Gastroesophageal sphincter (tissue), 4 donors: ENCODE measurements at regions not wholly inside any gene's neighbourhood (a gene's known extent, or its start where the extent isn't known, plus 50 kb on each side); places are given as distances from the start of the nearest gene placed in this dataset.

ENCODE experiments used
- ATAC-seq: fragments of 150-250 bp; one replicate; pipeline ENCODE4 v1.9.1; 2016; ENCODE audit warnings: mild to moderate bottlenecking, moderate library complexity
- H3K27ac ChIP-seq, 4 donors: fragments of 200-600 bp; sonication (generic) in 3 of 4; 1 replicate in 3 of 4; 2 replicates in 1 of 4; pipeline ENCODE4 v1.5.1; 2016 to 2019
- H3K27me3 ChIP-seq: fragments of 200-600 bp; sonication (generic); one replicate; pipeline ENCODE4 v1.5.1; 2019
- H3K36me3 ChIP-seq, 2 donors: fragments of 200-600 bp; sonication (generic); one replicate each; pipeline ENCODE4 v1.5.1; 2019; ENCODE audit warnings: control low read depth in 1 of 2
- H3K4me1 ChIP-seq, 3 donors: fragments of 200-600 bp; sonication (generic); 1 replicate in 2 of 3; 2 replicates in 1 of 3; pipeline ENCODE4 v1.5.1; 2016 to 2019; ENCODE audit warnings: control low read depth in 2 of 3
- H3K4me3 ChIP-seq, 2 donors: fragments of 200-600 bp; sonication (generic); one replicate each; pipeline ENCODE4 v1.5.1; 2019; ENCODE audit warnings: mild to moderate bottlenecking in 1 of 2, moderate library complexity in 1 of 2
- H3K9me3 ChIP-seq, 3 donors: fragments of 200-600 bp; sonication (generic); one replicate each; pipeline ENCODE4 v1.5.1; 2017 to 2019; ENCODE audit warnings: control low read depth in 2 of 3
- EP300 ChIP-seq: sonication (generic); formaldehyde crosslinking; IDR thresholded peaks from one replicate; pipeline ENCODE4 v1.6.1; 2017; ENCODE audit warnings: antibody characterized with exemption, mild to moderate bottlenecking
- POLR2A ChIP-seq, 2 donors: fragments of 450-650 bp; IDR thresholded peaks; one replicate each; pipeline ENCODE4 v1.6.1; 2017; ENCODE audit warnings: antibody characterized with exemption in 2 of 2, mild to moderate bottlenecking in 2 of 2, moderate library complexity in 1 of 2
- POLR2AphosphoS5 ChIP-seq: sonication (generic); formaldehyde crosslinking; IDR thresholded peaks from one replicate; pipeline ENCODE4 v1.6.1; 2017; ENCODE audit warnings: antibody characterized with exemption
- WGBS, 2 donors: methylation state at CpG; one replicate each; pipeline ENCODE4 v1.1.5; 2018; ENCODE audit warnings: low coverage in 1 of 2; 5-methylcytosine and 5-hydroxymethylcytosine counted together
- TF ChIP-seq, protein P1 (sequence below), 4 experiments: fragments of 200-600 bp in 2 of 4; fragments of 450-650 bp in 2 of 4; sonication (generic) in 1 of 4; IDR thresholded peaks; one replicate each; pipeline ENCODE4 v1.5.1; 2017 to 2019; ENCODE audit warnings: antibody characterized with exemption in 4 of 4, mild to moderate bottlenecking in 2 of 4, moderate library complexity in 2 of 4

DNA sequence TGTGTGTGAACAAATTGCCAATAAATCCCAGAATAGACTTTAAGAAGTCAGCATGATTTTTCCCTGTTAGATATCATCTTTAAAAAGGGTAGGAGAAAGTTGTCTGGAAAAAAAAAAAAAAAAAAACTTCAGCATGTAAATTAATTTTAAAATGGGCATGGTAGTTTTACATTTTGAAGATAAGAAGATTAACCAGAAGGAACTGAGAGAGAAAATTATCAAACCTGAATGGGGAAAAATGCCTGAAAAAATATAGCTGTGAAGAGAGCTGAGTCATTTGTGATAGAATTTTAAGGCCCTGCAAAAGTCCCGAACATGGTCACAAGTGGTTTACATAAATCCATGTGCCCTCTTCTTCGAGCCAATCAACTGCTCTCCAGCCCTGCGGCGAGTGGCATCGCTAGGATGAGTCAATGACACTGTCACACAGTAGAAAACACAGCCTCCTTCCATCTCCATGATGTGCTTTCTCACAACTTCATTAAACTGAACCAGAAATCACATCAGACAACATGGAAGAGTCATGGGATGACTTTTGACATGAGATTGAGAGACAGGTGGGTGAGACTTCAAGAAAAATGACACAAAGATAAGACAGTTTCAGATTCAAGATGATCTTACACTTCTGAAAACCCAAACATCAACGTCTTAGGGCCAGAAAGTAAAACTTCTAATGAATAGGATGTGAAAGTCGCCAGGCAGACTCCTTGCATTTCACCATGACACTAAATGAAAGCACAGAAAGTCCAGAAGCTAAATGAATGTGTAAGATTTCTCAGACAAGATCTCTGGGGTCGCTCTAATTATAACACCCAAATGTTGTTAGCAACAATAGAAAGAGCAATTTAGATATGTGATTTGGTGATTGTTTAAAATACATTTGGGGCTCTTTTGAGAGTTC lies 273.0 kb upstream of the ID2 start:
- peaks cover 0 to 20% (median 7%) of the 10 kb centered on the region in 3 donors for H3K4me1 ChIP-seq
- peak overlapping the region in 1 of 4 donors; percentile 20 for H3K27ac ChIP-seq
- H3K9me3 ChIP-seq: no peaks in the 10 kb centered on the region
- TF ChIP-seq EP300 (no peak), POLR2AphosphoS5 (no peak), POLR2A (IDR thresholded peaks at IDR 0.05) (no peak)
- TF ChIP-seq, protein P1, sequence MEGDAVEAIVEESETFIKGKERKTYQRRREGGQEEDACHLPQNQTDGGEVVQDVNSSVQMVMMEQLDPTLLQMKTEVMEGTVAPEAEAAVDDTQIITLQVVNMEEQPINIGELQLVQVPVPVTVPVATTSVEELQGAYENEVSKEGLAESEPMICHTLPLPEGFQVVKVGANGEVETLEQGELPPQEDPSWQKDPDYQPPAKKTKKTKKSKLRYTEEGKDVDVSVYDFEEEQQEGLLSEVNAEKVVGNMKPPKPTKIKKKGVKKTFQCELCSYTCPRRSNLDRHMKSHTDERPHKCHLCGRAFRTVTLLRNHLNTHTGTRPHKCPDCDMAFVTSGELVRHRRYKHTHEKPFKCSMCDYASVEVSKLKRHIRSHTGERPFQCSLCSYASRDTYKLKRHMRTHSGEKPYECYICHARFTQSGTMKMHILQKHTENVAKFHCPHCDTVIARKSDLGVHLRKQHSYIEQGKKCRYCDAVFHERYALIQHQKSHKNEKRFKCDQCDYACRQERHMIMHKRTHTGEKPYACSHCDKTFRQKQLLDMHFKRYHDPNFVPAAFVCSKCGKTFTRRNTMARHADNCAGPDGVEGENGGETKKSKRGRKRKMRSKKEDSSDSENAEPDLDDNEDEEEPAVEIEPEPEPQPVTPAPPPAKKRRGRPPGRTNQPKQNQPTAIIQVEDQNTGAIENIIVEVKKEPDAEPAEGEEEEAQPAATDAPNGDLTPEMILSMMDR (IDR thresholded peaks at IDR 0.05): no peak
- no peaks in the 10 kb centered on the region for H3K36me3 ChIP-seq
- ATAC-seq: no peak
- 82 to 83% methylated on average over 8 of the region's 8 CpGs for WGBS, 2 donors
- no peaks in the 10 kb centered on the region for H3K27me3 ChIP-seq
- no peak overlapping the region for H3K4me3 ChIP-seq

- Histone ChIP-seq H3K36me3 (no peaks in the 10 kb centered on the region), H3K9me3 (no peaks in the 10 kb centered on the region), H3K27me3 (no peaks in the 10 kb centered on the region), H3K4me3 (no peak overlapping the region), H3K4me1 (peaks cover 0 to 20% (median 7%) of the 10 kb centered on the region in 3 donors), H3K27ac (peak overlapping the region in 1 of 4 donors; percentile 20)
- WGBS, 2 donors: 56 to 82% methylated on average over 4 to 5 of the region's 5 CpGs
- ATAC-seq: no peak
- TF ChIP-seq POLR2A (IDR thresholded peaks at IDR 0.05) (no peak), EP300 (no peak), POLR2AphosphoS5 (no peak)
- TF ChIP-seq, protein P1 (IDR thresholded peaks at IDR 0.05): no peak
Measured at GRCh38 chr2:8409461-8410260, 272.2 kb upstream of the ID2 start.

DNA sequence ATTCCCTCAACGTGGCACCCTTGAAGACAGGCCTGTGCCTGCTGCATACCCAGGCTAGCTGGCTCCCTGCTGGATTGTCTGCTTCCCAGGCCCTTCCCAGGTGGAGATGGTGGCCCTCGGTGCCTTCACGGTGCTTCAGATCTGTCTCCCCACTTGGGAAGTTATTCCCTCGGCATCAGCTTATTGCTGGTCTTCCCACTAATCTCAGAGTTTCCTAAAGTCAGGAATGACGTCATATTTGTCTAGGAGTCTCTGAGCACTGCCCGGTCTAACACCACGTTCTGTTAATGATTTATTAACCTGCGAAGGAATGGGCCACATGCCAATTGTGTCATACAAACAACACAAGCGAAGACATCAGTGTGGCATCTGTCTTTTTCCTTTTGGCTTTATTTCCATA lies 269.8 kb upstream of the ID2 start:
- Histone ChIP-seq H3K36me3 (no peaks in the 10 kb centered on the region), H3K27me3 (no peaks in the 10 kb centered on the region), H3K4me3 (no peak overlapping the region), H3K9me3 (no peaks in the 10 kb centered on the region), H3K4me1 (peaks cover 0 to 26% (median 7%) of the 10 kb centered on the region in 3 donors), H3K27ac (no peak overlapping the region)
- WGBS, 2 donors: 73 to 79% methylated on average over 5 to 9 of the region's 9 CpGs
- peak; percentile 6 for ATAC-seq
- TF ChIP-seq POLR2AphosphoS5 (no peak), EP300 (no peak), POLR2A (IDR thresholded peaks at IDR 0.05) (no peak)
- TF ChIP-seq, protein P1 (IDR thresholded peaks at IDR 0.05): no peak

GRCh38 chr2:8412586-8412985 lies 269.3 kb upstream of the ID2 start:
- Histone ChIP-seq H3K27me3 (no peaks in the 10 kb centered on the region), H3K4me3 (no peak overlapping the region), H3K9me3 (no peaks in the 10 kb centered on the region), H3K4me1 (peaks cover 0 to 31% (median 7%) of the 10 kb centered on the region in 3 donors), H3K36me3 (no peaks in the 10 kb centered on the region), H3K27ac (no peak overlapping the region)
- peak; percentile 76 for ATAC-seq
- WGBS, 2 donors: 46 to 78% methylated on average over 3 to 4 of the region's 4 CpGs
- TF ChIP-seq POLR2AphosphoS5: peak; percentile 30
- no peak for TF ChIP-seq EP300

DNA sequence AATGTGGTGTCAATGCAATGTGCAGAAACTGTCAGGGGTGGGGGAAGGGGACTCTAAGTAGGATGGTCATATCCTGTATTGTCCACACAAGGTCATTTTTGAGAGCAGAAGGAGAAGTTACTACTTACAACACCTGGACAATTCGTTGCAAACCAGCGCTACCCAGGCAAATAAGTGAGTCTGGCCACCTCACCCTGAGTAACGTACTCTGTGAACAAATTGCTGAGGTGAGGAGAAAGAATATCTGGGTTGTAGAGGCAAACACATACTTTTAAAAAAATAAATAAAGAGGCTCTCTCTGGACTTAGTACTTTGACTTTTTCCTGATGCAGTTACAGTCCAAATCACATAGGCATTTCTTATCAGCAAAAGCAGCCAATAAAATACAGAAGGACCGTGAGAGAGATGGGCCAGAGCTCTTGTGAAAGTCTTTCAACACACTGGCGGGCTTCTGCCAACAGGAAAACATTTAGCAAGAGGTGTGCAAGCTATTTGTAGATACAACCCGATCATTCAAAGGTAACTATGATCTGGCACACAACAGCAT lies 268.2 kb upstream of the ID2 start:
- no peak for ATAC-seq
- Histone ChIP-seq H3K4me3 (no peak overlapping the region), H3K27me3 (no peaks in the 10 kb centered on the region), H3K36me3 (no peaks in the 10 kb centered on the region), H3K9me3 (no peaks in the 10 kb centered on the region), H3K4me1 (peaks cover 0 to 31% (median 7%) of the 10 kb centered on the region in 3 donors), H3K27ac (no peak overlapping the region)
- WGBS, 2 donors: 81 to 82% methylated on average over 6 of the region's 6 CpGs
- TF ChIP-seq POLR2A (IDR thresholded peaks at IDR 0.05): no peak
- TF ChIP-seq POLR2AphosphoS5: no peak
- TF ChIP-seq EP300: no peak
- TF ChIP-seq, protein P1 (IDR thresholded peaks at IDR 0.05): no peak
